ENCODE measurements at regions not wholly inside any gene's neighbourhood (a gene's known extent, or its start where the extent isn't known, plus 50 kb on each side); places are given as distances from the start of the nearest gene placed in this dataset.

- TF ChIP-seq CTCF (IDR thresholded peaks at IDR 0.05): no peak
- no peak for TF ChIP-seq SIN3A (IDR thresholded peaks at IDR 0.05; ENCODE audit: borderline replicate concordance, insufficient read depth, low read depth, low read length)
Measured at GRCh38 chr1:199724049-199724448, 303.5 kb upstream of the NR5A2 start.
